ENCODE measurements at regions not wholly inside any gene's neighbourhood (a gene's known extent, or its start where the extent isn't known, plus 50 kb on each side); places are given as distances from the start of the nearest gene placed in this dataset.

DNA sequence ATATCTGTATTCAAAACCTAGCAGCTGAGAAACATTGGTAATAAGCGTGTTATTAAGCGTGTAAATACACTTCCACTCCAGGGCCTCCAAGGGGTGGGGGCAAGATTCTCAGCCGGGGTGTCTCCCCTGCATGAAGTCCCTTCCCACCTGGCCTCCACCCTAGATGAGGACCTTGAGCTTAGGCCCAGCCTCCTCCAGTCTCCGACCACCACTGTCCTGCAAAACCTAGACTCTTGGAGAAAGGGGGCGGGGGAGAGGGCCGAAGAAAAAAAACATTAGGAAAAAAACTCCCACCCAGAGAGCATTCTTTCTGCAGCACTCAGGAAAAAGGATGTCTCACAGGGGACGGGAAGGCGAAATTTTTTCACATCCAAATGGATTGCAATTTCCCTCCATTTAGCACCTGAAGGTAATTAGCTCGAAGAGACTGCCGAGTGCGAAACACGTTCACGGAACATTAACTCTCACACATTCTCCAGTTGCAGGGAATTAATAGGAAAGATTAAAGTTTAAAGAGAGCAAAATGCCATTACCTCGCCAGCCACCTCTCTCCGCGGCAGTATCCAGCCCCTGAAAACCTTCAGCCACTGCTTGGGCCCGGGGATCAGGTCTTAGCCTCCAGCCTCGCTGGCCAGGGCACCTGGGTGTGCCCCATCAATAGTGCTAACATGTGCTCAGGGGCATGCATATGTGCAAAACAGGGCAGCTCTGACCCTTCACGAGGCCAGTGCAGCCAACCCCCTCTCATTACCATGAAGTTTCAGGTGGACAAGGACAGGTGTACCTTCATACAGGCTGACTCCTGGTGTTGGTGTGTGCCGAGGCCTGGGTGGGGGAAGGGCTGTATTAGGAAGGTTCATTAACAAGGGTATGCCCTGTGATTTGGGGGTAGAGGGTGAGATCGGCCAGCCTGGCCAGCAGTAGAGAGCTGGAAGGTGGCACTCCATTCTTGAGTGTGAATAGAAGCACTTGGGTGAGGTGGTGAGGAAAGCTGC lies 77.2 kb downstream of the HIF1AN start:
- intact Hi-C loops (cut with micrococcal nuclease): loop anchor here (5.0 kb wide), 1 partner anchor 51 kb away; no protein-coding TSS in a partner anchor

DNA sequence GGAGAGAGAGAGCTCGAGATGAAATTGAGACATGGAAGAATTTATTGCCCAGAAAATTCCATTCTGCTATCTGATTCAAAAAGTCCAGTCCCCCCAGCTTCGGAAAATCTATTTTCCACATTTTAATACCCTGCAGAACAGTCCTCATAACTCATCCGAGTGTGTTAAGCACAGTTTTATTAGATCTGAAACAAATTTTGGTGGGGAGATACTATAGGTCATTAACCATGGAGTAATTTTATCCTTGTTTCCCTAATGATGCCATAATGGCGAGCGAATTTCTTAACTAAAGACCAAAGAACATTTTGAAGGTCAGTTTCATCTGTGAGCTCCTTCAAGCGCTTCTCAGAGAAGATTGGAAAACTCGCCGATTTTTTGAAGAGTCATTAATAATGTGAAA lies 78.1 kb downstream of the HIF1AN start:
- intact Hi-C loops (cut with micrococcal nuclease): loop anchor here (5.0 kb wide), 1 partner anchor 52 kb away; no protein-coding TSS in a partner anchor

DNA sequence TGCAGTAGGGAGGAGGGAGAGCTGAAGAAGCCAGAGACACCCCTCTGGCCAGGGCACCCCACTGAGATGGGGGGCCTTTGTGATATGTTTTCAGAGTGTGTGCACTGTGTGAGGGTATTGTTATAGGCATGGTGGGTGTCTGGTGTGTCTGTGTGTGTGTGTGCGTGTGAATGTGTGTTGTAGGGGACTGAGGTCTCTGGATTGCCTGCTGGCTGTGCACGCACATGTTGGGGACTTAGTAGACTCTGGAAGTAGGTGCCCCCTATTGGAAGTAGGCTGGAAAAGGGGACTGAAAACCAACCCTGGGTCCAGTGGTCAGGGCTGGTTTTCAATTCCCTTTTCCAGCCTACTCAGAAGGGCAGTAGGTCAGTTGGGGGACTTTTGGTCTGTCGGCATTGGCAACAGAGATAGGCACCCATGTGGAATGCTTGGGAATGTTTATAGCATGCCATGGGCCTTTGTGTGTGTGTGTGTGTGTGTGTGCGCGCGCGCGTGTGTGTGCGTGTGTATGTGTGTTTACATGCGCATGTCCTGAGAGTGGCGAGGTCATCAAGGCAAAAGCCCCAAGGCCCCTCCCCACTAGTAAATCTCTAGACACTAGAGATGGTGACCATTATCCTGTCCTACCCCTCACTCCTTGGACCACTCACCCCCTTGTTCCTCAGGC lies 78.8 kb downstream of the HIF1AN start:
- intact Hi-C loops (cut with micrococcal nuclease): loop anchor here (5.0 kb wide), 1 partner anchor 52 kb away; no protein-coding TSS in a partner anchor

DNA sequence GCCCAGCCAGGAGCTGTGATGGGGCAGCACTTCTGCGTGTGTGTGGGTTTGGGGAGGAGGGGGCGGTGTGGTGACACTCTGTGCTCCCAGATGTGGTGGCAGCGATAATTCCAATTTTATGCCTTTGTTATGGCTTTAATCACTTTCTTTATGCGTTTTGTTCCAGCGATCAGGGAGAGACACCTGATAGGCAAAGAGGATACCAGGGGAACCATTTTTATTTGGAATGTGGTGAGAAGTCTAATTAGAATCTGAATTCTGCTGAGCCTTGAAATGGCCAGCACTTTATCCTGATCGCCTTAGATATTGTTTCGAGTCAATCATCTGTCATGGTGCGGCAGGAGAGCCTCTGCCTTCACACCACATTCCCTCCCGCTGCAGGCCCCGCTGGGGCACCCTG lies 79.5 kb downstream of the HIF1AN start:
- intact Hi-C loops (cut with micrococcal nuclease): no loop called here

DNA sequence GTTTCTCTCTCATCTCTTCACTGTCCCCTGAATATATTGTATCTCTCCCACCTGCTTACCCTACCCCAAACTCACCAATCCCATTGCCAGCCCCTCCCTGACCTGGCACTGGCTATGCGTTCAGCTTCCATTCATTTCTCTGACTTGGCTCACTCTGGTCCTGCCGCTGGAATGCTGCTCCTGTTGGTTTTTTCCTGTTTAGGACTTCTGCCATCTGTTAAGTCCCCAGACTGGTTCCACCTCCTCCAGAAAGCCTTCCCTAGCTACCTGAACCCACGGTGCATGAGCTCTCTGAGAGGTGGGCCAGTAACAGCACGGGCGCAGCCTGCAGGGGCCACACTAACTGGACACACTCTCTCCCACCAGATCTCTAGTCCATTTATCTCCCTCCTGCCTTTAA lies 80.2 kb downstream of the HIF1AN start:
- intact Hi-C loops (cut with micrococcal nuclease): no loop called here

DNA sequence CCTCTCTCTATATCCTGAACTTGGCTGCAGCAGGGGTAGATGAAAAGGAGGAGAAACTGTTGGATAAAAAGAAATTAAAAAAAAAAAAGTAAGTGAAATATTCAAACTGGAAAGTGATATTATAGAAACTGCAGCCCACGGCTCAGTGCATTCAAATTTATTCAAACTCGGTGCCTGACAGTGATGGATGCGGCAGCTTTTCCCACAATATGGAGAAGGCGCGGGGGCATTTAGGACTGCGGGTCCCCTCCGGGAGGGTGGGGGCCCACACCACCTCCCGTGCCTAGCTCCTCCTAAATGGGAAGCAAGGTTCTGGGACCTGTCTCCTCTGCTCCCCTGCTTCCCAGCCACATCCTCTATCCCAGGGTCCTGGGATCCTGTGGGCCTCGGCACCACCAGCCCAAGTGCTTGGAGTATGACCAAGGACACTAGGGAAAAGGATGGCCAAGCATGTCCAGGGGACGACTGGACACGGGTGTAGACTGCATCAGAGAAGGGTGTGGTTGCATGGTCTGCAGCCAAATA lies 82.4 kb downstream of the HIF1AN start:
- intact Hi-C loops (cut with micrococcal nuclease): no loop called here

DNA sequence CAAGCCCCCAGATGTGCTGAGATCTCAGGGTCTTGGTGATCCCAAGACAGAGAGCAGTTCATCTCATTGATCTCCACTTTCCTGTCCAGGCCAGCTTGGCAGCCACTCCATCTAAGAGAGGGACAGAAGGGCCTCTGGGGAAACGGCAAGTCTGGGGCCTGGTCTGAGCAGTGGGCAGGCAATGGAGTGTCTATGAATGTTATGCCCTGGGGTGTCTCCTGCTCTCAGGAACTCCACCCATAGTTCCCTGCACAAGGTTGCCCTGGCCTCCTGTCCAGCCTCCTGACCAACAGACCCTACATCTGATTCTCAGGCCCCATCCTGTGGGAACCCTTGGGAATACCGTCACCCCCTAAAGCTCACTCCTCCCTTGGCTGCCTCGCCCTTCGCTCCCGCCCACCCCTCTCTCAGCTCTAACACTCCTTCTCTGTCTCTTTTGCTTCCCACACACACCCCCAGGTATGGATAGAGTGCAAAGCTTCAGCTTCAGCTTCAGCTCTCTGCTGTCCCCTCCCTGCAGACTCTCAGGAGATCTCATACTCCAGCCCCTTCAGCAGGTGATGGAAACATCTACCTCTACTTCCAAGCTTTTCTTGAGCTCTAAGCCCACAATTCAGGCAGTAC lies 83.0 kb downstream of the HIF1AN start:
- intact Hi-C loops (cut with micrococcal nuclease): no loop called here

DNA sequence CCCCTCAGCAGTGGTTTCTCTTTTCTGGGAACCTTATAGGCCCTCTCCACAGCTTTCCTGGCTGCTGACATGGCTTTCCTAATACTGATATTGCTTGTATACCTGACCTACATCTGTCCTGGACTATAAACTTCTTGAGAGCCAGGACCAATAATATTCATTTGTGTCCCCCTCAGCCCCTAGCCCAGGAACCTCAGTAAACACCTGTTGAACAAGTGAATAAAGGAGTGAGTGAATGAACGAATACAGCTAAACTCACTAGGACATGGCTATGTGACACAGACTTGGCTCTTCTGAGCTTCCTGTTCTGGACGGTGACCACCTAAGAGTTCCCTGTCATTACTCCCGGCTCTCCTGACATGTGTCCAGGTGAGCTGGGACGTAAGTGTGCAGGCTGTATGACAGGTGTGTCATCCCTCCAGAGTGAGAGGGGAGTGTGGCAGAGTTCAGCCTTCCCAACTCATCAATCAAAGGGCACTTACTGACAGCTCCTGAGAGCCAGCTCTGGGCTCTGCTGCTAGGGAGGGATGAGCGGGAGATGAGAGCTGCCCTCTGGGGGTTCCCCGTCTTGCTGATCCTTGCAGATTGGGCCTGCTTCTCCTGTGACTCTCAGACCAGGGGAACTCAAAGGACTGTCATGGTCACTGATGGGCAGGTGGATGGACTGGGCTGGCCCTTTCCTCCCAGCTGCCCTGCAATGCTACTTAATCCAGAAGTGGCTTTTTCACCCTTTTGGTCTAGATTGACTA lies 84.5 kb downstream of the HIF1AN start:
- intact Hi-C loops (cut with micrococcal nuclease): no loop called here

DNA sequence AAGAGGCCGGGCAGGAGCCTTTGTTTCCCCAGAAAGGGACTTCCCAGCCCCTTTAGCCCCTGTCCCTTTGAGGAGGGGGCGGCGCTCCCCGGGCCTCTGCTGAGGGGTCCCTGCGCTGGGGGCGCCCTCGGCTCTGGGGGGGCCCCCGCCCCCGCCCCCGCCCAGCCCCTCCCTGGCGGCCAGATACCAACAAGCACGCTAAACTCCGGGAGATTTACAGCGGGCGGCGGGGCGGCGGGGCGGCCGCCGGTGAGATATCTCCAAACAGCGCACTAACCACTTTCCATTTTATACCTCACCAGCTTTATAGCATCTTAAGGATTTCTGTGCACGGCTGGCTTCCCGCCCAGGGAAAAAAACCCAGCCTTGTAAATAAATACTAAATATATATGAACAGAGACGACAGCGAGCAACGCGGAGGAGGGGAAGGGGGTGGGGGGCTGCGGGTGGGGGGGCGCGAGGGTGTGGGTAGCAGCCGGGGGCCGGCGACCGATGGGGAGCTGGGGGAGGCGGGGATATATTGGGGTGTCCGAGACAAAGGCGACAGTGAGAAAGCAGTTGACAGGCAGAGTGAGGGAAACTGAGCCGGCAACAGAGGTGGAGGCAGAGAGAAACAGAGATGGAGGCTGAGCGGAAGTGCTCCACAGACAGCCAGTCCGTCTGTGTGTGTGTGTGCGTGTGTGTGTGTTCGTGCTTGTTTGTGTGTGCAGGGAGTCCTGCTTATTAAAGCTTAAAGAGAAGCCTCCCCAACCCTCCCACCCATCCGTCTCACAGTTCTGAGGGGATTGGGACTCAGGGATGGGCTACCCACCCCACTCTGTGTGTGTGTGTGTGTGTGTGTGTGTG lies 85.8 kb downstream of the HIF1AN start:
- intact Hi-C loops (cut with micrococcal nuclease): no loop called here

DNA sequence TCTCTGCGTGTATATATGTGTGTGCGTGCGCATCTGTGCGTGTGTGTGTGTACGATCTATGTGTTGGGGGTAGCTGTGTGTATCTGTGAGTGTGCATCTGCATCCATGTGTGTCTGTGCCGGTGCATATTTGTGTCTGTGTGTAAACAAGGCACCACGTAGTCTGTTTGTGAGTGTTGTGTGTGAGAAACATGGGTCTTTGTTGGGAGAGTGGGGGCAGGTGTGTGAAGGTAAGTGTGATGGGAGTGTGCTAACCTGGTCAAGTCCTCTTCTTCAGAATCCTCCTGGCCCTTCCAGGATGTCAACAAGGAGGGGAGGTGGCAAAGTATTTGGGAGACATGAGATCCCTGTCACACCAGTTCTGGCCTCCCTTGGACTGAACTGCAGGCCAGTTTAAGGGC lies 87.2 kb downstream of the HIF1AN start:
- intact Hi-C loops (cut with micrococcal nuclease): no loop called here

DNA sequence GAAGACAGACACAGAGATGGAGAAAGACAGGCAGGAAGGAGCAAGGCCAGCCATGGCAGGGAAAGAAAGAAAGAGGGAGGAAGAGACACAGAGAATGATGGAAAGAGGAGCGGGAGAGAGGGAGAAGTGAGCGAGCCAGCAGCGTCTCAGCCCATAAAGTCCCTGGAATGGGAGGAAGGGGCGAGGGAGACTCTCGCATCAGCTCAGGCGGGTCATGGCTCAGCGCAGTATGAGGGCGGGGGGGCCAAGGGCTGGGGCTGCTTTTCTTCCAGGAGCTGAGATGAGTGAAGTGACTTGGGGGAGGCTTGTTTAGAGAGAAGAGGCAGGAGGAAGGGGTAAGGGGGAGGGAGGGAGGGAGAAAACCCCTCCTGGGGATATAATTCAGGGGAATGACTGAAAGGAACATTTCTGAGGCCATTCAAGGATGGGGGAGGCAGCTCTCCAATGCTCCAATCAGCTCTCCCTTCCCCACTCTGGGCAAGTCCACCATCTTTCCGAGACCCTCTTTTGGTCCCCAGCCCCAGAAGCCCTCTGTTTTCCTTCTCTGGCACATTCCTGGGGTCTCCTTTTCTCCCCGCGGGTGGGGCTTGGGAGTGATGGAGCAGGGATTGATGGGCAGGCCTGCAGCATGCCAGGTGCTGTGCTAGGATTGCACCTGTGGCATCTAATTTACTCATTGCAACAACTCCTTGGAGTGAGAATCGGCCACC lies 87.9 kb downstream of the HIF1AN start:
- intact Hi-C loops (cut with micrococcal nuclease): no loop called here

DNA sequence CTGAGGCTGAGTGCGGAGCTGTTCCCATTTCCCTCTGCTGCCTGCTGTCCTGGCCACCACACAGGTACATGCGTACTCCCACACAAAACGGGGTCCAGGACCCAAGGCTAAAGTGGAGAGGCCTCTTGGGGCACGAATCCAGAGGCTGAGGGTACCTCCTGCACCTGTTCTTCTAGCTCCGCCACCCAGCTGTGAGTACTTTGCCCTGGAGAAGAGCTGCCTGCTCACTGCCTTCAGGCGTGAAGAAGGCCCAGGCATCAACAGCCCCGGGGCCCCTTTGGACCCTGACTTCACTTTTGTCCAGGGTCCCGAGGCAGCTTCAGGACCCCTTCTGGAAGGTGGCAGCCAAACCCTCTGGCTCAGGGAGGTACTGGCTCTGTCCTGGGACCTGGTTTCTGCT lies 88.6 kb downstream of the HIF1AN start:
- intact Hi-C loops (cut with micrococcal nuclease): no loop called here

DNA sequence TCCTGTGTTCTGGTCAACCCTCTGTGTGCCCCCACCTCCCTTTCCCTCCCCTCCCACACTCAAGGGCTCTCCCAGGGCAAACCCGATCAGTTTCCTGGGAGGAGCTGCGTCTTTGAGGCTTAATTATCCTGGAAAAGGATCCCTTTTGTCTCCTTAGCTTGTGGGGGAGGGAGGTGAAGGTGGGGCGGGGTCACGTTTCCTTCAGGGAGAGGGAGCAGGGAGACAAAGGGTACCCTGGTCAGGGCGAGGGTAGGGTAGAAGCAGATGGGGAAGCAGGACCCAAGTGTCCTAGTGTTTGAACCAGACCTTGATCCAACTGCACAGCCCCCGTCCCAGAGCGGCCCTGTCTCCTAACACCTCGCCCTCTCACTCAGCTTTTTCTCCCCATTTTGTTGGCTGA lies 90.1 kb downstream of the HIF1AN start:
- intact Hi-C loops (cut with micrococcal nuclease): no loop called here

DNA sequence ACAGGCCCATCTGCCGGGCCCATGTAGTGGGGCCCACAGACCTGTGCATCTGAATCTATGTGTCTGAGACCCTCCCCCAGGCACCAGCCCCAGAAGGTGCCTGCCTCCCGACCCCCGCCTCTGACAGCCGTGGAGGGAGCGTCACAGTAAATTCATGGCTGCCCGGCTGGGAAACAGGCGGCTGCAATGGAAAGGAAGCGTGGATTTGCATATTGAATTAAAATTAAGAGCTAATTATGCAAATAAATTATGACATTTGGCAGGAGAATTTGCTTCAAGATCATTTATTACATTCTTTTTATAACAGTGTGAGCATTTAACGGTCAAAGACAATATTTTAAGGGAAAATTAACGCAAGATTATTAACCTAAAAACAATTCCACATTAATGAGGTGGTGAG lies 92.3 kb downstream of the HIF1AN start:
- intact Hi-C loops (cut with micrococcal nuclease): no loop called here

DNA sequence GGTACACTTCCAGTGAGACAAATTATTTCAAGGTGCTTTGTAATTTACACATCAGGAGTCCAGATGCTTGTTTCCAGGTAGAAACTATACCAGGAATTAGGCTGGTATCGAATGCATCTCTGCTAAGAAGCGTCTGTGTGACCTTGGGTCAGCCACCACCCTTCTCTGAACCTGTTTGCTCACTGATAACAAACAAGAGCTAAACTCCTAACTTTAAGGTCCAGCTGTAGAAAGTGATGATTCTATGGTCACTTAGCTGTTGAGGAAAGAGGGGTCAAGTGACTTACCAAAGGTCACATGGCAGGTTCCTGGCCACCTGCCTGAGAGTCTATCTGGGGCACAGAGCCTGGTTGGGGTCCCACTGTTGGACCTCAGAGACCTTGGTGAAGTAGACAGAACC lies 95.4 kb downstream of the HIF1AN start:
- intact Hi-C loops (cut with micrococcal nuclease): no loop called here

DNA sequence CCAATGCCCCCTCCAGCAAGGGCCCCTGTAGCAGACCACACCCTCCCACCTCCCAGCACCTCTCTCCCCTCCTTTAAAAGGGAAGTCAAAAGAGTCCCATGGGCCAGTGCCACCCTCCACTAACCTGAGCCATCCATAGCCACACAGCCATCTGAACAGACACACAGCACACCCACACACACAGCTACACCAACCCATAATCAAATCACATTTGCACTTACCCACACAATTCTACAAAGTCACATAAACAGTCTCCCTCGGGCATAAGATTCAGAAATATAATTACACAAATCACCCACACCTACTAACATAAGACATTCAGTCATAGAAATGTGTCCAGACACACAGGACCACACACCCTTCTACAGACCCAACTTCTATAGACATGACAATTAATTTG lies 96.3 kb downstream of the HIF1AN start:
- intact Hi-C loops (cut with micrococcal nuclease): no loop called here

DNA sequence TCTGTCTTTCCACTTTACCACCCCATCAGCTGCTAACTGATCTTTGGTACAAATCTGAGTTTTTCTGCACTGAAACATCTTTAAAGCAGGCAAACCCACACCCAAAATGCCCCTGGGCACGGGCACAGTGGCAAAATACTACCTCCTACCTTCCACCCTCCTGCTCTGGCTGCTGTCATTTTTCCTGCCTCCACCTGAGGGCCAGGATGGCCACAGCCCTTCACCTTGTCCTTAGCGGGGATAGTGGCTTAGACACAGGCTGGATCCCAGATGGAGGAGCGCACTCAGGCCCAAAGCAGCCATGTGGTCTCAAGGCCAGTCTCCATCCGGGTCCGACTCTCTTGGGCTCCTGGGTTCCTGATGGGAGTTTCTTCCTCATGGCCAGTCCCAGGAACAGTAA lies 98.3 kb downstream of the HIF1AN start:
- intact Hi-C loops (cut with micrococcal nuclease): no loop called here

DNA sequence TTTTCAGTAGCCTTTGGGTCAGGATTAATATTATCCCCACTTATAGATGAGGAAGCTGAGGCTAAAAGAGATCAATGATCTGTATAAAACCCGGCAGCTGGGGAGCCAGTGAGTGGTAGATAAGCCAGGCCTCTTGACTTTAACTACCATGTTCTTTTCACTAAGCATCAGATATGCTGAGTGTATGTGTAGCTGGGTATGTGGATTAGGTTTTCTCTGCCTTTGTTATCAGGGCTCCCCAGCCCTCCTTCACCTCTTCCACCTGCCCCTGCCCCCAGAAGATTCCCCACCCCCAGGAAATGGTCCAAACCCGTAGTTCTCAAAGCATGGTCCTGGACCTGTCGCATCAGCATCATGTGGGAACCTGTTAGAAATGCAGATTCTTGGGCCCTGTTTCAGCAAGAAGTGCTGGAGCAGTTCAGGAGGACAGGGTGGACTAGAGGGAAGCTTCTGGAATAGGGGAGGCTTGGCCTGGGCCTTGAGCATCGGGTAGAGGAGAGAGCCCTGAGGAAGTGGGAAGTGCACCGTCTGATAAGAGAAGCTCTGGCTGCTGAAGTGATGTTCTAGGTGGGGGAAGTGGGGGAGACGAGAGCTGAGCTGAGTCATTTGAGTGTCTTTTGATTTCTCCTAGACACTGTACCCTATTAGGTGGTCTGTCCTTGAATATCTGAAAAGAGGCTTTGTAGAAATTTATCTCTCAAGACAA lies 101.3 kb downstream of the HIF1AN start:
- intact Hi-C loops (cut with micrococcal nuclease): no loop called here

DNA sequence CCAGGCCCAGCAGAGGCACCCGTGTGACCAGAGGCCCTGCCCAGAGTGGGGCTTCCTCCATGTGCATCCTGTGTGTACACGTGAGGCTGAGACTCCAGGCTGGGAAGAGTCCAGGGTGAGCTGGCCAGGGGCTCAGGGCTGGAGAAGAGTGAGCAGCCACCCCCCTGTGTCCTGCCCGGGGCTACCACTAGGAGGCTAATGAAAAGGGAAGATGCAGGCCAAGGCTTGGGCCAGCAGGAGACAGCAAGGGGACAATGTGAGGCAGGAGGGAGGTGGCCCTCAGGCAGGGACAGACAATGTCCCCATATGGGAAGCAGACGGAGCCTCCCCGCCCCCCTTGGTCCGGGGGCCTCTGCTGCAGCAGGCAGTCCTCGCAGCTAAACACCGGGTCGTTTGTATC lies 102.0 kb downstream of the HIF1AN start:
- intact Hi-C loops (cut with micrococcal nuclease): no loop called here
